ENCODE measurements at regions not wholly inside any gene's neighbourhood (a gene's known extent, or its start where the extent isn't known, plus 50 kb on each side); places are given as distances from the start of the nearest gene placed in this dataset.

GRCh38 chr18:67232406-67232805 is 284.1 kb downstream of the DSEL start:
- DNase-seq (ENCODE audit: low spot score): no peak

- DNase-seq (ENCODE audit: low spot score): no peak
Observed at GRCh38 chr18:67222887-67223286, 293.6 kb downstream of the DSEL start.

GRCh38 chr18:67219821-67220220 is 296.7 kb downstream of the DSEL start:
- DNase-seq (ENCODE audit: low spot score): no peak

DNA sequence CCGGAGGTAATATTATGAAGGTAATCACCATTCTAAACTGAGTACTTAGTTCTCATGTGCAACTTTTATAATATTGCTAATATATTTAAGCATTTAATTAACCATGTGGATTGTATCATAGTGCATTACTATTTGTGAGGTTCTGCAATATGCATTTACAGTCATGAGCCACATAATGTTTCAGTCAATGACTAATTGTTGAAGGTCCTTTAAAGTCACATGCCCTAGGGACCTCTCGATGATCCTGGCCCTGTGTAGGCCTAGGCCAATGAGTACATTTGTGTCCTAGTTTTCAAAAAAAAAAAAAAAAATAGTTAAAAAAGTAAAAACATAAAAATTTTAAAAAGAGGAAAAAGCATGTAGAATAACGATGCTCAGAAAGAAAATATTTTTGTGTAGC is 298.0 kb downstream of the DSEL start:
- DNase-seq (ENCODE audit: low spot score): no peak

DNA sequence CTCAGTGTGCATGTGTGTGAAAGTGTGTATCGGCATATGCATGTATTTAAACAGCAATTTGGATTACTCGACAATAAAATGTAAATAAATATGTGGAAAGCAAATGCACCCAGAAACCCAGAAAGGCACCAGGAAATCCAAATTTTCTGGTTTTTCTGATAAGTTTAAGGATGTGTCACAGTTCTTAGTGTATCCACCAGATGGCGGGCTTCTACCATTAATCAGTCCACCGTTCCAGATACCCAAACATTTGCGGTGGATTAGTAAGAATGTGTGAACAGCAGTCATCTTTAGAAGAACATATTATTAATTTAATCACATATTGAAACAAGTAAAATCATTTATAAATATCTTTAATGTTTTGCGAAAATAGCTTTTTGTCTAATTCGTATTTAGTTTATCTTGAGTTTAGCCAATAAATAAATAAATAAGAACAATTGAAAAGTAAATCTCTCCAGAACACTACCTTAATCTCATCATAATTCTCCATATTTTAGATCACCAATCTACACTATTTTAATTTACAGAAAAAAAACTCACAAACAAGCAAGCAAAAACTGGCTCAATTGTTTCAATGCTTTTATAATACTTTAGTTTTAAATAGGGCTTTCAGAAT is 298.9 kb downstream of the DSEL start:
- peak; percentile 60 for DNase-seq (ENCODE audit: low spot score)

GRCh38 chr18:67216846-67217245 is 299.7 kb downstream of the DSEL start:
- no peak for DNase-seq (ENCODE audit: low spot score)

DNA sequence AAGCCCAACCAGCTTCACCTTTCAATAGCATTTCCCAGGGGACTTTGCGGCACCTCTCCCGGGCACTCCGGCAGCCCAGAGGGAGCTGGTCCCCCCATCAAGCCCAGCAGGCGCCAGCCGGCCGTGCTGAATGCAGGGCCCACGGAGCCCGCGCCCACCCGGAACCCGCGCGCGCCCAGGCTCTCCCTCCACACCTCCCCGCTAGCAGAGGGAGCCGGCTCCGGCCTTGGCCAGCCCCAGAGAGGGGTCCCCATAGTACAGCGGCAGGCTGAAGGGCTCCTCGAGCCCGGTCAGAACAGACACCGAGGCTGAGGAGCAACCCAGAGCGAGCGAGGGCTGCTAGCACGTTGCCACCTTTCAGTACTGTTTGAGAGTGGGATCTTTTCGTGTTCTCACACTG is 300.8 kb downstream of the DSEL start:
- DNase-seq (ENCODE audit: low spot score): no peak

DNA sequence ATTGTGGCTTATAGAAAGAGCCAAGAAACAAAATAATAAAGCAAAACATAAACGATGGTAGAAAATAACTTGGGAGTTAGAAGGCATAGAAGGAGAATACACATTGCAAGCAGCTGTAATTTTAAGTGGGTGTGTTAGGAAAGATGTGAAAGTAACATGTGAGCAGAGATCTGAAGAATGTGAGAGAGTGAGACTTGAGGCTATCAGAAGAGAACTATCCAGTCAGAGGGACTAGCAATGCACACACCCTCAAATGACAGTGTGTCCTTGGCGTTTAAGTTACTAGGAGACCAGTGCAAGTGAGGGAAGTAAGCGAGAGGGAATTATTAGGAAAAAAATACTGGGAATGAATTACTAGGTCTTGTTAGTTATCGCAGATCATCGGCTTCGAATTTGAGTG is 304.9 kb downstream of the DSEL start:
- DNase-seq (ENCODE audit: low spot score): no peak

DNA sequence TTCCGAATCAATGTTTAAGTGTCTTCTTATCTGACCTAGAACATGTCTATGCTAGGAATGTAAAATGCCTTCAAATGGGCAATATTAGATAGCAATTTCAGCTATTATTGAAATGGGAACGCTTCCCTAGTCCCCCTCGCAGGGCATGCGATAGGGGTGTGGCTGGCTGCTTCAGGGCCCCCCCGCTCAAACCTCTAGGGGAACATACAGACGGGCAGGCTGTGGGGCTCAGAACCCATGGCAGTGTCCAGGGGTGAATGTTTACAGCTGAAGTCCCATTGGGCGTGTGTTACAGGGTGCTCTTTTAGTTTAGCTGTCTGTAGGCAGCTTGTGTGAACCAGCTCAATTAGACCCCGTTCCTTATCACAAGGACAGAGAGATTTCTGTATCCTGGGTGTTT is 315.9 kb downstream of the DSEL start:
- no peak for DNase-seq (ENCODE audit: low spot score)

- DNase-seq (ENCODE audit: low spot score): peak; percentile 77
Observed at GRCh38 chr18:67199993-67200617, 316.4 kb downstream of the DSEL start.

DNA sequence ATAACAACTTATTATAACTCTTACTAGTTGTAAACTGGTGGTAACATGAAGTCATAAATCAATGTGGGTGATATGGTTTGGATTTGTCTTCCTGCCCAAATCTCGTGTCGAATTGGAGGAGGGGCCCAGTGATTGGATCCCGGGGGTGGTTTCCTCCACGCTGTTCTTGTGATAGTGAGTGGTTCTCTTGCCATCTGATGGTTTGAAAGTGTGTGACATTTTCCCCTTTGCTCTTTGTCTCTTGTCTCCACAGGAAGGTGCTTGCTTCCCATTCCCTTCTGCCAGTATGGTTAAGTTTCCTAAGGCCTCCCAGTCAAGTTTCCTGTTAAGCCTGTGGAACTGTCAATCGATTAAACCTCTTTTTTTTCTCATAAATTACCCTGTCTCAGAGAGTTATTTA is 321.6 kb downstream of the DSEL start:
- no peak for DNase-seq (ENCODE audit: low spot score)

DNA sequence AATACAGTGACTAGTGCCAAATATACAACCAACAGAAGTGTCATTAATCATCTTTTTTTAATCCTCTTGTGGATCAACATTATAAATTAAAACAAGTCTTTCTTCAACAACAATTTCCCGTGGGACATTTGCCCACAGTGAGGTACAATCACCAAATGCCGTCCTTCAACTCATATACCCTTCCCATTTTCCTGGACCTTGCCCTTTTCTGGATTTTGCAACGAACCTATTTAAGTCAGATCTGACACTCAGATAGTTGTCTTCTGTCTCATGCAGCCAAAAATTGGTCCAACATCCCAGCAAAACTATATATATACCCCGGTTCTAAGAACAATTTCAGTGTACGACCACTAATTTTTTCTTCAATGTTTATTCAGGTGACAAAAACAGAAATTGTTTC is 324.0 kb downstream of the DSEL start:
- DNase-seq (ENCODE audit: low spot score): no peak

DNA sequence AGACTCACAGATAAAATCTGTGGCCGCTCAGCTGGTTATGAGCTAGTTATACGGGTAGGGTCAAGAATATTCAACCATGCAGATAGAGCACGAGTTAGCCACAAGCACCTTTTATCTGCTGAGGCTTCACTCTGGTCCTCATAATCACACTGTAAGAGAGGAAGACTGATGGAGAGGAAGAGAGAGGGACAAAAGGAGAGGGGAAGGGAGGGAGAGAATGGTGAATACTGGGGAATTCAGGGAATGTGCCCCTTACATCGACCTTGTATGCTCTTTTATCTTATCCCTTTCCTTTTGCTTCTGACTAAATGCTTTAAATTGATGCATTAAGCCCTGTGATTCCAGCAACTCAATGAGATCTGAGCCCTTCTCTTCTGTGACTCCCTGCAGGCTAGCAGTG is 333.1 kb downstream of the DSEL start:
- no peak for DNase-seq (ENCODE audit: low spot score)

- DNase-seq (ENCODE audit: low spot score): no peak
Observed at GRCh38 chr18:67179726-67180125, 336.8 kb downstream of the DSEL start.

DNA sequence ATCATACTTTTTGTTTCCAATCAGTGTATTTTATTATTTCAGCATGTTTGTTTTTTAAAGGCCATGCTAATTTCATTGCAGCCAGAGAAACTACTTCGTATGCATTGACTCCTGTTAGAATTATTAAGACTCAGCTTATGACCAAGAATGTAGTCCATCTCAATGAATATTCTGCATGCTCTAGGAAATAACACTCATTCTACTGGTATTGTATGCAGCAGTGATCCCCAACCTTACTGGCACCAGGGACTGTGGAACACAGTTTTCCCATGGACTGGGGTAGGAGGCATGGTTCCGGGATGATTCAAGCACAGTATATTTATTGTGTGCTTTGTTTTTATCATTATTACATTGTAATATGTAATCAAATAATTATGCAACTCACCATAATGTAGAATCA is 356.9 kb downstream of the DSEL start:
- DNase-seq (ENCODE audit: low spot score): no peak

DNA sequence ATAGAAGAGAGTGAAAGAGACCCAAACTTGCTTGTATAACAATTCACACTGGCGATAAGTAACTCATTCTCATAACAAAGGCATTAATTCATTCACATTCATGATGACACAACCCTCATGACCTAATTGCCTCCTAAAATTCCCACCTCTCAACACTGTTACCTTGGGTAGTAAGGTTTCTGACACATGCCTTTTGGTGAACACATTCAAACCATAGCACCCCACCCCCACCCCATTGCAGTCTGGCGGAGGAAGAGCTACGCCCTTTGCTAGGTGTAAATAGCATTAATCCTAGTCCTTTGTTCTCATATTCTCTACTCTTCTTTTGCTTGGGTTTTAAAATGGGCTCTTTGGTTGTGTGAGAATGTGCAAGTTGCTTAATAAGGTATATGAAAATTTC is 361.5 kb downstream of the DSEL start:
- no peak for DNase-seq (ENCODE audit: low spot score)

DNA sequence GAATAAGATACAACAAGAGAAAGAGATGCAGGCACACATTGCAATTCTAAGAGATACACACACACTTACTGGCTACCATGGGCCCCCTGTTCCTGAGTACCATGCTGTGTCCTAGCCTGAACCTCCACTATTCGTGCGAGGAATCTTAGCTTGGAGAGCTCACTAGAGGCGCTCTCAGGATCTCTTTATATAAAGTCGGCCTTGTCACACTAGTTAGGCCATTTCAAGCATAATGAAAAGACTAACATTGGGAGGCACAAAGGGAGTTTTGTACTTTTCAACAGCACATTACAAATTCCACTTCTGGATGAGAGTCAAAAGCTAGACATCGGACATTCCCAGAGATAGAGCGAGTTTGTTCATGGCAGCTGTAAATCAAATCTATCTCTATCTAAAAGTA is 365.2 kb downstream of the DSEL start:
- peak; percentile 95 for DNase-seq (ENCODE audit: low spot score)

- no peak for DNase-seq (ENCODE audit: low spot score)
Observed at GRCh38 chr18:67145586-67146292, 370.8 kb downstream of the DSEL start.

GRCh38 chr18:67144329-67144728 is 372.2 kb downstream of the DSEL start:
- no peak for DNase-seq (ENCODE audit: low spot score)

- no peak for DNase-seq (ENCODE audit: low spot score)
Observed at GRCh38 chr18:67143028-67143427, 373.5 kb downstream of the DSEL start.

GRCh38 chr18:67142604-67143003 is 373.9 kb downstream of the DSEL start:
- no peak for DNase-seq (ENCODE audit: low spot score)

- DNase-seq (ENCODE audit: low spot score): no peak
Observed at GRCh38 chr18:67140495-67140894, 376.0 kb downstream of the DSEL start.

GRCh38 chr18:67139899-67140298 is 376.6 kb downstream of the DSEL start:
- no peak for DNase-seq (ENCODE audit: low spot score)

DNA sequence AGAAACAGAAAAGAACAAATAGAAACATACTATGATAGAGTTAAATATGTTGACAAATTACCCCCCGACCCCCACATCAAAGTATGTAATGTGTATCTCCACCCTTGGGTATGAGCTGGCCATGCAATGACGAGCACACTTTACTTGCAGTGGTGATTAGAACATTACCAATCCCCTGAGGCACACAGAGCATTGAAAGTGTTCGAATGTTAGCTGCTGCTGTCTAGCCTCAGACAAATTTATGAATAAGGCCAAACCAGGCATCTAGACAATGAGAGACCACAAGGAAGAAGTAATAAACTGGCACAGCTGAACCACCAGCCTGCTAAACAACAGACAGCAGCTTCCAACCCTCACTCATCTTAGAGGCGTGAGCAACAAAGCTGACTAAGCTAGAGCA is 380.5 kb downstream of the DSEL start:
- no peak for DNase-seq (ENCODE audit: low spot score)

Data from globus pallidus (tissue), 1 donor.